Activated CD4-positive, alpha-beta T cell treated with anti-CD3 and anti-CD28 coated beads for 36 hours (primary cell): ENCODE measurements at regions not wholly inside any gene's neighbourhood (a gene's known extent, or its start where the extent isn't known, plus 50 kb on each side); places are given as distances from the start of the nearest gene placed in this dataset.

Source experiments
- ATAC-seq: fragments of 200-7000 bp; cut with Tn5 transposase; one replicate; pipeline ENCODE4 v1.10.0; 2021; ENCODE audit warnings: mild to moderate bottlenecking, moderate library complexity
- CTCF ChIA-PET: fragments of 350-600 bp; sonication (Branson Sonifier 250); formaldehyde crosslinking; loops from one replicate; lab custom pipeline; 2021; ENCODE audit warnings: antibody characterized with exemption; lab: Charles Lee
- POLR2A ChIA-PET: fragments of 350-600 bp; sonication (Branson Sonifier 250); formaldehyde crosslinking; loops from one replicate; lab custom pipeline; 2021; ENCODE audit warnings: antibody characterized with exemption, inconsistent platforms; lab: Charles Lee
- DNase-seq: peaks from one replicate; pipeline ENCODE4 v3.0.0-alpha.2; 2020
- H3K27ac Mint-ChIP-seq: one replicate; pipeline ENCODE4 v1.8.0; 2021; ENCODE audit warnings: mixed read lengths
- H3K27me3 Mint-ChIP-seq: one replicate; pipeline ENCODE4 v1.8.0; 2021; ENCODE audit warnings: mixed read lengths
- H3K36me3 Mint-ChIP-seq: one replicate; pipeline ENCODE4 v1.8.0; 2021; ENCODE audit warnings: low read depth, mixed read lengths
- H3K4me1 Mint-ChIP-seq: one replicate; pipeline ENCODE4 v1.8.0; 2021; ENCODE audit warnings: mixed read lengths
- H3K4me3 Mint-ChIP-seq: one replicate; pipeline ENCODE4 v1.8.0; 2021; ENCODE audit warnings: mild to moderate bottlenecking, moderate library complexity, mixed read lengths
- H3K9me3 Mint-ChIP-seq: one replicate; pipeline ENCODE4 v1.8.0; 2021; ENCODE audit warnings: low read depth, mixed read lengths
- intact Hi-C, 2 experiments: fragments of 100-400 bp; cut with DNase I in 1 of 2; cut with micrococcal nuclease in 1 of 2; formaldehyde crosslinking; loops; one replicate each; pipeline versions ENCODE4 v1.14.2 to v1.15.1; 2022 to 2024; cut with DNase I, micrococcal nuclease

DNA sequence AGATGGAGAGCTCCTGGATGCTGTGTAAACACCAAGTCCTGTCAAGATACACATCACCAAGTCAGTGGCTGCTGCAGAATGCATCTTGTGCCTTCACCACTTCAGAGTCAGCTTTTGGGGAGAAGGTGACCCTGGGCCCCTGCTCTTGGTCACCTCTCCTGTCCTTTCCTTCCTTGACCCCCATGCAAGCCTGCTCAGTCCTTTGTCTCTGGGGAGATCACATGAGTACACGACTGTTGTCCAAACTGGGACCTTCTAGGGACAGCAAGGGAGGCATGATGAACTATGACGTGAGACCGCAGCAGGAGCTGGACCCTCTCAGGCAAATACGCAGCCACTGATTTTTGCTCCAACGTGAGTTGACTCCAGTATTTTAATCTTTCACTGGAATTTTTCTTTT lies 706.9 kb upstream of the ID2 start:
- ChIA-PET POLR2A (no interaction called here), CTCF (interaction anchor here (1.3 to 1.4 kb wide), 2 partner anchors 9 to 11 kb away, joined by 4 to 5 read pairs; no protein-coding TSS in a partner anchor)
- ATAC-seq (no peak), DNase-seq (no peak)
- H3K27ac Mint-ChIP-seq, result no peak overlapping the region
- peaks cover 6% of the 10 kb centered on the region for H3K27me3 Mint-ChIP-seq
- H3K4me1 Mint-ChIP-seq, result peaks cover 12% of the 10 kb centered on the region
- no peaks in the 10 kb centered on the region for H3K36me3 Mint-ChIP-seq
- intact Hi-C loops, result no loop called here
- no peaks in the 10 kb centered on the region for H3K9me3 Mint-ChIP-seq
- H3K4me3 Mint-ChIP-seq, result no peak overlapping the region

- CTCF ChIA-PET, result no interaction called here
- ATAC-seq (no peak), DNase-seq (no peak)
- H3K27me3 Mint-ChIP-seq, result peaks cover 6% of the 10 kb centered on the region
- peaks cover 12% of the 10 kb centered on the region for H3K4me1 Mint-ChIP-seq
- no peak overlapping the region for H3K4me3 Mint-ChIP-seq
- H3K36me3 Mint-ChIP-seq, result no peaks in the 10 kb centered on the region
- no peaks in the 10 kb centered on the region for H3K9me3 Mint-ChIP-seq
- intact Hi-C loops, result no loop called here
- POLR2A ChIA-PET, result no interaction called here
- H3K27ac Mint-ChIP-seq, result no peak overlapping the region
These were observed 705.6 kb upstream of the ID2 start for GRCh38 chr2:7976206-7976605.

- CTCF ChIA-PET, result interaction anchor here (0.7 kb wide), 1 partner anchor 15 kb away, joined by 3 read pairs; no protein-coding TSS in a partner anchor
- Mint-ChIP-seq H3K4me3 (no peak overlapping the region), H3K27ac (peak overlapping the region; percentile 22)
These were observed 703.9 kb upstream of the ID2 start for GRCh38 chr2:7977981-7978380.

GRCh38 chr2:7982054-7982453 lies 699.8 kb upstream of the ID2 start:
- Mint-ChIP-seq H3K4me3 (no peak overlapping the region), H3K27me3 (no peaks in the 10 kb centered on the region), H3K9me3 (peaks cover 2% of the 10 kb centered on the region), H3K4me1 (peaks cover 45% of the 10 kb centered on the region), H3K36me3 (peaks cover 10% of the 10 kb centered on the region), H3K27ac (no peak overlapping the region)
- ChIA-PET CTCF (interaction anchor here (0.6 kb wide), 1 partner anchor 556 kb away, joined by 3 read pairs; no protein-coding TSS in a partner anchor), POLR2A (no interaction called here)
- ATAC-seq (no peak), DNase-seq (no peak)
- intact Hi-C loops, result loop anchor here (5.0 to 10.0 kb wide), 6 partner anchors 50 to 700 kb away; partner anchors contain the start of gene ID2 (in 1 of the 2)

More at GRCh38 chr2:7977981-7978380, 703.9 kb upstream of the ID2 start:
- ATAC-seq (peak; percentile 12), DNase-seq (no peak)
- peaks cover 6% of the 10 kb centered on the region for H3K36me3 Mint-ChIP-seq
- H3K4me1 Mint-ChIP-seq, result peaks cover 18% of the 10 kb centered on the region
- no peaks in the 10 kb centered on the region for H3K9me3 Mint-ChIP-seq
- POLR2A ChIA-PET, result no interaction called here
- intact Hi-C loops, result no loop called here
- H3K27me3 Mint-ChIP-seq, result peaks cover 2% of the 10 kb centered on the region

DNA sequence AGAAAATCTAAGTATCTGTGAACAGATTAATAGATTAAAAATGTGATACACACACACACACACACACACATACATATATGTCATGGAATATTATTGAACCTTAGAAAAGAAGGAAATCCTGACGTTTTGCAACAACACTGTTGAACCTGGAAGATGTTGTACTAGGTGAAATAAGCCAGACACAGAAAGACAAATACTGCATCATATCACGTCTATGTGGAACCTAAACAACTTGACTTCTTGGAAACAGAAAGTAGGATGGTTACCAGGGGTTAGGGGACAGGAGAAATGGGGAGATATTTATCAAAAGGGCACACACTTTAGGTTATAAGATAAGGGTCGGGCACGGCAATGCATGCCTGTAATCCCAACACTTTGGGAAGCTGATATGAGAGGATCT lies 698.4 kb upstream of the ID2 start:
- Mint-ChIP-seq H3K36me3 (peaks cover 10% of the 10 kb centered on the region), H3K27me3 (no peaks in the 10 kb centered on the region), H3K4me1 (peaks cover 38% of the 10 kb centered on the region), H3K27ac (peak overlapping the region; percentile 61), H3K9me3 (peaks cover 2% of the 10 kb centered on the region), H3K4me3 (no peak overlapping the region)
- ChIA-PET POLR2A (interaction anchor here (0.7 kb wide), 1 partner anchor 310 kb away, joined by 3 read pairs; no protein-coding TSS in a partner anchor), CTCF (interaction anchor here (0.7 to 1.3 kb wide), 4 partner anchors 8 to 397 kb away, joined by 3 to 5 read pairs (median 4); no protein-coding TSS in a partner anchor)
- DNase-seq, result no peak
- intact Hi-C loops, result loop anchor here (5.0 to 10.0 kb wide), 6 partner anchors 51 to 699 kb away; partner anchors contain the start of gene ID2 (in 1 of the 2)
- no peak for ATAC-seq

GRCh38 chr2:7983912-7984311 lies 697.9 kb upstream of the ID2 start:
- Mint-ChIP-seq H3K4me3 (no peak overlapping the region), H3K27ac (no peak overlapping the region), H3K9me3 (peaks cover 2% of the 10 kb centered on the region), H3K4me1 (peaks cover 33% of the 10 kb centered on the region), H3K27me3 (no peaks in the 10 kb centered on the region), H3K36me3 (peaks cover 10% of the 10 kb centered on the region)
- intact Hi-C loops, result loop anchor here (1.0 to 10.0 kb wide), 13 partner anchors 45 to 698 kb away; partner anchors contain the start of gene ID2 (in 1 of the 2)
- CTCF ChIA-PET, result interaction anchor here (0.7 to 1.3 kb wide), 4 partner anchors 8 to 396 kb away, joined by 3 to 5 read pairs (median 4); no protein-coding TSS in a partner anchor
- POLR2A ChIA-PET, result interaction anchor here (0.7 kb wide), 1 partner anchor 310 kb away, joined by 3 read pairs; no protein-coding TSS in a partner anchor
- ATAC-seq (no peak), DNase-seq (no peak)

DNA sequence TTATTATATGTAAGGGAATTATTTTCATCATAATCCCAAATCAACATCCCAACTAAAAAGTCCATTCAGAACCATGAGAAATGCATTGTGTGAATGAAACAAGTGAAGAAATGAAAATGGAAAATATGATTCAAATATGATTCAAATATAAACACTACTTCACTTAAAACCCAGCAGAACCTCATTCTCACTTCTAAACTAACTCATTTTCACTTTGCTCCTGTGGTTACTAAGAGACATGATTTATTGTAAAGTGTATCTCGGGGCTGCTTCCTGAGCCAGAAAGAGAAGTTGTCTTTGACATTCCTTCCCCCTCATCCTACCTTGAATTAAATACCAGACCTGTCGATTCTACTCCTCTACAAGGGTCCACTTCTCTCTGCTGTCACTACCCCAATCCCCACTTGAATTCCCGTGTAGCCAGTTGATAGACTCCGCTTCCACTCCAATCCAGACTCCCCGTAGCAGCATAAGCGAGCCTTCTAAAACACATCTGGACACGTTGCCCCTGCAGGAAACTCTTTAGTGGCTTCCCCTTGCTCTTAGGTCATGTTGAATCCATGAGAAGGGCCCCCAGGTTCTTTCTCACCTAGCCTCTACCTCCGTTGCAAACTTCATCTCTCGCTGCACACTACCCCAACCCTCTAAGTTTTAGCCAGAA lies 697.0 kb upstream of the ID2 start:
- Mint-ChIP-seq H3K36me3 (peaks cover 10% of the 10 kb centered on the region), H3K9me3 (peaks cover 2% of the 10 kb centered on the region), H3K4me1 (peaks cover 33% of the 10 kb centered on the region), H3K27ac (peak overlapping the region; percentile 95), H3K4me3 (peak overlapping the region; percentile 44), H3K27me3 (no peaks in the 10 kb centered on the region)
- intact Hi-C loops, result loop anchor here (1.0 to 10.0 kb wide), 14 partner anchors 46 to 697 kb away; partner anchors contain the start of gene ID2 (in 1 of the 2)
- ATAC-seq (peak; percentile 96), DNase-seq (no peak)
- POLR2A ChIA-PET, result no interaction called here
- CTCF ChIA-PET, result no interaction called here

- intact Hi-C loops, result loop anchor here (5.0 to 10.0 kb wide), 2 partner anchors 549 to 558 kb away; no protein-coding TSS in a partner anchor
- Mint-ChIP-seq H3K4me1 (peaks cover 33% of the 10 kb centered on the region), H3K27me3 (no peaks in the 10 kb centered on the region), H3K9me3 (peaks cover 2% of the 10 kb centered on the region), H3K27ac (peak overlapping the region; percentile 64), H3K4me3 (no peak overlapping the region), H3K36me3 (peaks cover 10% of the 10 kb centered on the region)
- POLR2A ChIA-PET, result interaction anchor here (0.5 kb wide), 1 partner anchor 160 kb away, joined by 3 read pairs; no protein-coding TSS in a partner anchor
- ATAC-seq, result no peak
- DNase-seq, result no peak
- CTCF ChIA-PET, result interaction anchor here (1.3 to 1.4 kb wide), 2 partner anchors 12 kb away, joined by 3 to 4 read pairs; no protein-coding TSS in a partner anchor
These were observed 695.4 kb upstream of the ID2 start for GRCh38 chr2:7986431-7986830.

DNA sequence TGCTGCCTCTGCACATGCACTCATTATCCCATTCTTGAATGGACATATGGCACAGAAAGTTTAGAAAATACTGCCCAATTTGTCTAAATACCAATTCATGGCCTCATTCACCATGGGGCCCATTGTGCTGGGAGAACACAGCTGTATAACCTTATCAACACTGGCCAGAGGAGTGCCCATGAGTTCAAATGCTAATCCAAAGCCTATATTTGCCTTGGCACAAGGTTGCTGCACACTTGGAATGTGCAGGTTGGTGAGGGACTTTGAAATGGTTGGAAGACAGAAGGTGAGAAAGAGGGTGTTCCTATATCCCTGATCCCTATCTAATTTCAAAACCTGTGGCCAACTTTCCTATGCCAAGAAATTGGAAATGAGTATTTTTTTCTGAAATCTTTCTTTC lies 693.9 kb upstream of the ID2 start:
- peaks cover 2% of the 10 kb centered on the region for H3K9me3 Mint-ChIP-seq
- POLR2A ChIA-PET, result no interaction called here
- no peak for DNase-seq
- ATAC-seq, result no peak
- intact Hi-C loops, result loop anchor here (5.0 to 10.0 kb wide), 2 partner anchors 551 to 557 kb away; no protein-coding TSS in a partner anchor
- peaks cover 27% of the 10 kb centered on the region for H3K4me1 Mint-ChIP-seq
- CTCF ChIA-PET, result no interaction called here
- H3K4me3 Mint-ChIP-seq, result no peak overlapping the region
- peaks cover 4% of the 10 kb centered on the region for H3K36me3 Mint-ChIP-seq
- H3K27me3 Mint-ChIP-seq, result peaks cover 3% of the 10 kb centered on the region
- no peak overlapping the region for H3K27ac Mint-ChIP-seq

- CTCF ChIA-PET, result no interaction called here
- Mint-ChIP-seq H3K27me3 (peaks cover 3% of the 10 kb centered on the region), H3K4me3 (no peak overlapping the region), H3K36me3 (peaks cover 4% of the 10 kb centered on the region), H3K27ac (no peak overlapping the region), H3K4me1 (peaks cover 23% of the 10 kb centered on the region), H3K9me3 (peaks cover 2% of the 10 kb centered on the region)
- ATAC-seq (no peak), DNase-seq (no peak)
- intact Hi-C loops, result loop anchor here (5.0 to 10.0 kb wide), 2 partner anchors 551 to 556 kb away; no protein-coding TSS in a partner anchor
- POLR2A ChIA-PET, result no interaction called here
These were observed 693.4 kb upstream of the ID2 start for GRCh38 chr2:7988440-7988839.

DNA sequence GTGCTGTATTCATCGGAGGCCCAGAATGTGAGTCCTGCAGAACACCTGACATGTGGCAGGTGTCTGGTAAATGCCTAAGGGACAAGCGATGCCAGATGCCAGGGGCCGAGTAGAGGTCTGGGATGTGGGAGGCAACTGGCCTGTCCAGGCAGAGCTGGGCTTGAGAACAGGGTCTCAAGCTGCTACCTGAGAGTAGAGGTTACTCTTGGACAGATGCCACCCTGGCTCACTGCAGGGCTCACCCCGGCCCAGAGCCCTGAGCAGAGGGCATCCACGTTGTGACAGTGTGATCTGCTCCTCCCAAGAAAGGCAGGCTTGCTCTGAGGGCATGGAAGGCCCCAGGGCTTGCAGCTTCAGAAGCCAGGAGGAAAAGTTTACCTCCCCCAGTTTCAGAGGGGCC lies 692.0 kb upstream of the ID2 start:
- Mint-ChIP-seq H3K4me1 (peaks cover 13% of the 10 kb centered on the region), H3K9me3 (no peaks in the 10 kb centered on the region), H3K4me3 (no peak overlapping the region), H3K27ac (no peak overlapping the region), H3K27me3 (peaks cover 3% of the 10 kb centered on the region), H3K36me3 (peaks cover 4% of the 10 kb centered on the region)
- ChIA-PET CTCF (interaction anchor here (0.8 kb wide), 1 partner anchor 8 kb away, joined by 3 read pairs; no protein-coding TSS in a partner anchor), POLR2A (no interaction called here)
- intact Hi-C loops, result loop anchor here (5.0 to 10.0 kb wide), 2 partner anchors 553 to 555 kb away; no protein-coding TSS in a partner anchor
- DNase-seq, result no peak
- no peak for ATAC-seq
